ENCODE measurements at regions not wholly inside any gene's neighbourhood (a gene's known extent, or its start where the extent isn't known, plus 50 kb on each side); places are given as distances from the start of the nearest gene placed in this dataset.

- no peak overlapping the region for H3K4me3 ChIP-seq
These were observed 508.6 kb upstream of the ADAMTS5 start for GRCh38 chr21:27475363-27475955.

More at GRCh38 chr21:27475363-27475955, 508.6 kb upstream of the ADAMTS5 start:
- H3K27ac ChIP-seq (ENCODE audit: low read depth) = no peak overlapping the region
- H3K79me2 ChIP-seq (replicated peaks; ENCODE audit: insufficient read depth) = no peaks in the 10 kb centered on the region
- H3F3A ChIP-seq (replicated peaks; ENCODE audit: low read depth) = no peaks in the 10 kb centered on the region
- ATAC-seq (no peak), DNase-seq (ENCODE audit: low spot score) (no peak)
- H3K9me2 ChIP-seq (ENCODE audit: insufficient read depth) = peaks cover 3% of the 10 kb centered on the region; the same call in 1 of the 2 replicates
- H3K4me1 ChIP-seq (ENCODE audit: insufficient read depth) = no peaks in the 10 kb centered on the region
- H3K4me1 Mint-ChIP-seq = peaks cover 3% of the 10 kb centered on the region; the same call in 1 of the 3 replicates
- H3K36me3 ChIP-seq (ENCODE audit: insufficient read depth) = no peaks in the 10 kb centered on the region
- no peak overlapping the region for H3K4me3 Mint-ChIP-seq
- H4K20me1 ChIP-seq (replicated peaks; ENCODE audit: insufficient read depth) = no peaks in the 10 kb centered on the region
- H3K9me3 Mint-ChIP-seq = no peaks in the 10 kb centered on the region; the same call in 2 of the 3 replicates
- no peak overlapping the region for H2AFZ ChIP-seq
- no peak overlapping the region for H3K4me2 ChIP-seq
- H3K27ac Mint-ChIP-seq = no peak overlapping the region
- TF ChIP-seq ZNF462 (CRISPR knock-in tag; IDR thresholded peaks at IDR 0.05) (no peak), ETS1 (IDR thresholded peaks at IDR 0.05) (no peak), EZH2phosphoT487 (IDR thresholded peaks at IDR 0.05; ENCODE audit: unreplicated experiment) (no peak)
- no peaks in the 10 kb centered on the region for H3K27me3 Mint-ChIP-seq (ENCODE audit: insufficient read depth, low read depth, poor library complexity)
- no peaks in the 10 kb centered on the region for H3K27me3 ChIP-seq (ENCODE audit: insufficient read depth)
- H3K36me3 Mint-ChIP-seq (ENCODE audit: low read depth) = no peaks in the 10 kb centered on the region

Data from GM23338 (cell line).